K562 (cell line): ENCODE measurements at regions not wholly inside any gene's neighbourhood (a gene's known extent, or its start where the extent isn't known, plus 50 kb on each side); places are given as distances from the start of the nearest gene placed in this dataset.

Experiments used
- CTCF ChIP-seq, 3 experiments: IDR thresholded peaks in 2 of 3; conservative IDR thresholded peaks in 1 of 3; 2 replicates each; pipeline ENCODE4 v1.5.1; 2011 to 2012; ENCODE audit warnings: low read length in 3 of 3, mild to moderate bottlenecking in 3 of 3, control low read depth in 2 of 3, improper control_type of control experiment in 1 of 3, inconsistent platforms in 1 of 3, low read depth in 1 of 3, mixed read lengths in 1 of 3, moderate library complexity in 1 of 3; ENCODE audit not compliant: insufficient read depth in 2 of 3
- DMBX1 ChIP-seq: fragments of 250-450 bp; sonication (Bioruptor Pico); IDR thresholded peaks from 2 replicates; pipeline ENCODE4 v1.8.0; 2022; ENCODE audit warnings: inconsistent platforms, mild to moderate bottlenecking, moderate library complexity, borderline replicate concordance
- HES1 ChIP-seq: fragments of 450-650 bp; IDR thresholded peaks from 2 replicates; pipeline ENCODE4 v1.6.1; 2016; ENCODE audit warnings: low read depth, mild to moderate bottlenecking, moderate library complexity
- JUN ChIP-seq, 2 experiments: sonication (generic) in 1 of 2; formaldehyde crosslinking in 1 of 2; IDR thresholded peaks; 2 replicates each; pipeline versions ENCODE4 v1.6.1 to v1.8.0; 2012 to 2022; ENCODE audit warnings: borderline replicate concordance in 2 of 2, mild to moderate bottlenecking in 2 of 2, improper control_type of control experiment in 1 of 2, low read depth in 1 of 2, low read length in 1 of 2, missing genetic modification reagents in 1 of 2
- NFIX ChIP-seq: fragments of 250-450 bp; sonication (Bioruptor Pico); IDR thresholded peaks from 2 replicates; pipeline ENCODE4 v1.4.0; 2020; ENCODE audit warnings: low read depth, mild to moderate bottlenecking, moderate library complexity
- NR3C1 ChIP-seq: sonication (generic); formaldehyde crosslinking; IDR thresholded peaks from 2 replicates; pipeline ENCODE4 v1.8.1; 2022; ENCODE audit warnings: missing genetic modification reagents
- SRSF1 ChIP-seq: fragments of 200-400 bp; formaldehyde crosslinking; IDR thresholded peaks from 2 replicates; pipeline ENCODE4 v1.6.1; 2017; ENCODE audit warnings: mild to moderate bottlenecking, low read depth, low read length, moderate library complexity
- TBL1XR1 ChIP-seq, 2 experiments: IDR thresholded peaks; 2 replicates each; pipeline ENCODE4 v1.6.1; 2012; ENCODE audit warnings: improper control_type of control experiment in 2 of 2, low read length in 2 of 2, mild to moderate bottlenecking in 1 of 2
- ZFP91 ChIP-seq: sonication (generic); formaldehyde crosslinking; IDR thresholded peaks from 2 replicates; pipeline ENCODE4 v1.8.0; 2022; ENCODE audit warnings: mild to moderate bottlenecking, missing genetic modification reagents
- ZFX ChIP-seq: sonication (generic); formaldehyde crosslinking; IDR thresholded peaks from 2 replicates; pipeline ENCODE4 v1.8.0; 2022; ENCODE audit warnings: mild to moderate bottlenecking, missing genetic modification reagents, moderate library complexity

GRCh38 chr1:186620566-186621350 lies 59.5 kb downstream of the PTGS2 start:
- TF ChIP-seq SRSF1: no peak
- no peak for TF ChIP-seq JUN (IDR thresholded peaks at IDR 0.05; ENCODE audit: borderline replicate concordance, low read depth, low read length)
- TF ChIP-seq JUN (CRISPR knock-in tag; IDR thresholded peaks at IDR 0.05; ENCODE audit: borderline replicate concordance): no peak
- TF ChIP-seq HES1: no peak
- TF ChIP-seq CTCF (IDR thresholded peaks at IDR 0.05 in 2 of 3, conservative IDR thresholded peaks at IDR 0.05 in 1 of 3; ENCODE audit: insufficient read depth in 2 of 3, low read depth in 1 of 3, low read length in 3 of 3): no peak
- no peak for TF ChIP-seq ZFP91 (CRISPR knock-in tag)
- no peak for TF ChIP-seq NR3C1
- TF ChIP-seq NFIX: no peak
- no peak for TF ChIP-seq TBL1XR1 (IDR thresholded peaks at IDR 0.05; ENCODE audit: low read length in 2 of 2)
- no peak for TF ChIP-seq DMBX1 (CRISPR knock-in tag)
- no peak for TF ChIP-seq ZFX (CRISPR knock-in tag)
